Inferior parietal cortex (tissue), 1 donor: ENCODE measurements at regions not wholly inside any gene's neighbourhood (a gene's known extent, or its start where the extent isn't known, plus 50 kb on each side); places are given as distances from the start of the nearest gene placed in this dataset.

Experiments
- DNase-seq: peaks from one replicate; pipeline ENCODE4 v3.0.0-alpha.2; 2016; ENCODE audit errors: extremely low spot score

GRCh38 chr2:239690651-239691631 is 290.1 kb upstream of the HDAC4 start:
- DNase-seq = no peak

GRCh38 chr2:239689985-239690384 is 289.2 kb upstream of the HDAC4 start:
- DNase-seq = no peak

GRCh38 chr2:239689410-239689809 is 288.6 kb upstream of the HDAC4 start:
- DNase-seq = no peak

DNA sequence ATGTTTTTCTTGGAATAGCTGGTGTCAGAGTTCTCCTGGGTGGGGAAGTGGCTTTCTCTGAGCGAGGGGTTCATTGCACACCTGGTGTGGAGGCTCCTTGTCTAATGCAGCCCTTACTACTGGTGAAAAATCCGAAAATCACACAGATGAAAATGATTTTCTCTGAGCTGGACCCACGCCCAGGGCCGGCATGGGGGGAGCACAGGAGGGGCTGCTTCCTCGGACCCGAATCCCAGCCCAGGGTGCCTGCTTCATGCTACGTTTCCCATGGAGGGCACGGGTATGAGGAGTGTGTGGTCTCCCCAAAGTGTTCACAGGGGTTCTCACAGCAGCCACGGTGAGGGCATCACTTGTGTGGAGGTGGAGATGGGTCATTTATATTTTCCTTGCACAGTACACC is 288.0 kb upstream of the HDAC4 start:
- DNase-seq = no peak

DNA sequence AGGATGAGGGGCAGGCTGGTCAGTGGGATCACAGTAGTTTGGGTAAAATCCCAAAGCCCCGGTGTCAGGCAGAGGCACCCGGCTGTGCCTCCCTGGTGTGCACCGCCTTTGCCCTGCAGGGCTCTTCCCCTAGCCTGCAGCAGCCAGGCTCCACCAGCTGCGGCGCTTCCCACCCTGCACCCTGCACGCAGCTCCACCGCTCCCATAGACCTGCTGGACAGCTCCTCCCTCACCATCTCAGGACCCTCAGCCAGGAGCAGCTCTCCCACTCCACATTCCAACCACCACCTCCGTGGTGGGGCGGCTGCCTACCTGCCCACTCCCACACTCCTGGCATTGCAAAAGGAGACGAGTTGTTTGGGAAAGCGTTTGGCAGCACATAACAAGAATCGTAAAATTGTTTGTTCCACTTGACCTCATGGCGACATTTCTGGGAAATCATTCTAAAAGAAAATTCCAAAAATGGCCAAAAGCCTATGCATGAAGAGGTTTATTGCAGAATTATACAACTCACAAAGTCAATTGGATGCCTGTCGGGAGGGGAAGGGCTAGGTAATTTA is 287.4 kb upstream of the HDAC4 start:
- DNase-seq = no peak

GRCh38 chr2:239687441-239687840 is 286.6 kb upstream of the HDAC4 start:
- no peak for DNase-seq

DNA sequence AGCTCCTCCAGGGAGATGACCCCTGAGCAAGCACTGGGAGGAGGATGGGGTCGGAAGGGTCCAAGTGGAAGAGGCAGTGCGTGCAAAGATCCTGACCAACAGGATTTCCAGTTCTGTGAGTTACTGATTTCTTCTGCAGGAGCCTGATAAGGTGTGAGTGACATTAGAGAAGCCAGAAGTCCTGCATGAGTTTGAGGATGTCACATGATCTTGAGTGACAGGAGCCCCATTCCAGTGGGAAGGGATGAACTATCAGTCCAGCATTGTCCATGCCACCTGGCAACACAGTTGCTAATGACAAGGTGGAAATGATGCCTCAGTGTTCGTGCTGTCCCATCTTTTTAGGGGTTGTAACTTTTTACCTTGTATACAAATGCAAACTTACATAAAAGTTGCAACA is 285.1 kb upstream of the HDAC4 start:
- DNase-seq = no peak

DNA sequence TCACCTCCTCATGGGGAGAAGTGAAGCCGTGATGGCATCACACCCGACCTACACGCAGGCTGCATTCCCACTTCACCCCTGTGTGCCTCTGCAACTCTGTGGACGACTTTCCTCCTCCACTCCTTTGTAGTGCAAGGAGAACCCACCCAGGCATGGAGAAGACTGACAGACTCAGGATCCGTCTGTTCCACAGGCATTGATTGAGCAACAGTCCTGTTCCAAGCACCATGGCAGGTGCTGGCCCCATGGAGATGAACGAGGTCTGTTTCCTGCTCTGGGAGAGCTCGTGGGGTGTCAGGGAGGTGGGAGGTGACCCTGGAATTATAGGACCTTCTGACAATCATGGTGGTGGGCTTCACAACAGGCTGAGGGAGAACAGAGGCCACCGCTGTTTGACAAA is 284.7 kb upstream of the HDAC4 start:
- no peak for DNase-seq

DNA sequence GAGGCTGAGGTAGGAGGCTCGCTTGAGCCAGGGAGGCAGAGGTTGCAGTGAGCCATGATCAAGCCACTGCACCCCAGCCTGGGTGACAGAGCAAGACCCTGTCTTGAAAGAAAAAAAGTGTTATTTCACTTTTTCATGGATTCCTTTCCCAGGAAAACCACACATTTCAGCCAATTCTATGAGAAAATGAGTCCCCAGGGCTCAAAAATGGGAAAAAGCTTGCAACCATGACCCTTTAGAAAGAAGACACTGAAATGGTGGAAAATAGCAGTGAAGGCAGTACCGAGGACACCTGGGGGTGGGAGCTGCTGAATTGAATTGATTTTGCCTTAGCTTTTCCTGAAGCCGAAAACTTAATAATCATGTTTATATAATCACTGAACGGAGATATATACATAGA is 284.2 kb upstream of the HDAC4 start:
- no peak for DNase-seq

DNA sequence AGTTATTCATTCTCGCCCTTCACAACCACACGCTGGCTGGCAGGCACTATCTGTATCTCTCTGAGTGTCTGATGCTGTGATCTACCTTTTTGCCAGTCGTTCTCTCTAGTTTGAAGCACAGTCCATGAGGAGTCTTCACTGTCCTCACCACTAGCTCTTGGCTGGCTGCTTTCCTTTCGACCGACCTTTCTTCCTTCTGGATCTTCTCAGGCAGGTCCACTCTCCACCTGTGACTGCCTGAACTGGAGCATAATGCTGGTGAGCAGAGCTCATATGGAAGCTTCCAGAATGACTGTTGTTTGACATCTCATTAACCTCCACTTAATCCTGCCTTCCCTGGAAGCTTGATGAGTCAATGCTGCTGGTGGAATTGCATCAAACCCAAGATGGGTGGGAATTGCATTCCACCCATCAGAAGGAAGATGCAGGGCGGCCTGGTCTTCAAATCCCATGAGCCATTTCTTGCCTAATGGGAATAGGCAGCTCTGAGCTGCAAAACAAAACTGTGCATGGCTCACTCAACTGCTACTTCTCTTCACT is 283.5 kb upstream of the HDAC4 start:
- DNase-seq = no peak

DNA sequence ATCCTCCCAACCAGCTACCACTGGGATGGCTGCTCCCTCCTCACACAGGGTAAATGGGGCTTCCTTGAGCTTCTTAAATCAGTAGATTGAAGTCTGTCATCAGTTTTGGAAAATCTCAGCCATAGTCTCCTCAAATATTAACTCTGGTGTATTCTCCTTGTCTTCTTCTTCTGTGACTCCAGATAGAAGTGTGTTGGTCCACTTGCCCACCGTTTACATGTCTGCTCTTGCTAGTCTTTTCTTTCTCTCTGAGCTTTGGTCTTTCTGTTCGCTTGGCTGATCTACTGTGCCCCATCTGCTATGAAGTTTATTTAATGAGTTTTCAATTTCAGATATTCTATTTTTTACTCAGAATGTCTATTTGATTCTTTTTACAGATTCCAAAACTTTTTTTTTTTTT is 281.7 kb upstream of the HDAC4 start:
- no peak for DNase-seq

- no peak for DNase-seq
These were observed 278.9 kb upstream of the HDAC4 start for GRCh38 chr2:239679755-239680154.

GRCh38 chr2:239678666-239679296 is 278.0 kb upstream of the HDAC4 start:
- no peak for DNase-seq

DNA sequence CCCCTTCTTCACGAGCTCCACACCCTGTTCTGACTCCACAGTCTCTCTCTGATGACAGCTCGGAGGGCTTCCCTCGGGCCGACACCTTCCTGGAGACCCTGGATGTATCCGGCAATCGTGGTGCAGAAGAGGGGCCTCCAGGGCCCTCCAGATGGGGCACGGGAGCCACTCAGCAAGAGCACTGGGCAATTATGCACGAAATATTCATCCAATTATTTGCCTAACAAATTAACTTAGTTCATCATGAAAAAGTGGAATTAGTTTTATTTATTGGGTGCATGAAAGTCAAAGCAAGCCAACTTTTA is 277.3 kb upstream of the HDAC4 start:
- no peak for DNase-seq

- no peak for DNase-seq
These were observed 276.8 kb upstream of the HDAC4 start for GRCh38 chr2:239677453-239678185.

- DNase-seq = no peak
These were observed 276.1 kb upstream of the HDAC4 start for GRCh38 chr2:239676716-239677452.

DNA sequence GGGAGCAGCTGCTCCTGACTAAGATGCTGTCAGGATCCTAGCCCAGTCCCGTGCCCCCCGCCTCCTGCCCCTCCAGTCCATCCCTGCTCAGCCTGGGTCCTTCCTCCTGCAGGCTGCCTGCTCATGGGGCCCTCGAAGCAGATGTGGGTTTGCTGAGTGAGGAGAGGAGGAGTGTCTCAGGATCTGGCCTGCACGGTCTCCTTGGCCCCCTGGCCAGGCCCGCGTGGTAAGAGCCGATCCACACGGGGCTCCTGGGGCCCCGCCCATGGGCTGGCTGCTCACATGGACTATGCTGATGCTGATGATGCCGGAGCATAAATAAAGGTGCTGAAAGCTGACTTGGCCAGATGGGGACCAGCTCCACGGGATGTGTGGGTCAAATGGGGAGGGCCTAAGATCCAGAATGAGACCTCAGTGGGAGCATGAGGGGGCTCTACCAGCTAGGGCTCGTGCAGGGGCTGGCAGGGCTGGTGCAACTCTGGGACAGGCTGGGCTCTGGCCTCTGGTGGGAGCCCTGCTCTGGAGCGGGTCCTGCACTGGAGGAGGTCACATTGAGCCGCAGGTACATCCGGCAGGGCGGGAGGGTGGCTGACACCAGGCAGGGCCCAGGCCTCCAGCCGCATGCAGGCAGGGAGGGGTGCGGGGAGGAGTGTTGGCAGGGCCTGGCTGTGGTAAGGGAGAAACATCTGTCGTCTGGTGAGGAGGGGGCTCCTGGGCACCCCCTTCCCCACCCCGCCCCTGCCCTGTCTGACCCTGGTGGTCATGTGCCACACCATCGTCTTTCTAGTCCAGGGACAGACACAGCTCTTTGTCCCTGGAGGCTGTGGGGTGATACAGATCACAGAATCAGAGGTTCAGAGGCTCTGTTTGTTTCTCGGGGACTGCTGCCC is 275.3 kb upstream of the HDAC4 start:
- no peak for DNase-seq

GRCh38 chr2:239674981-239675825 is 274.4 kb upstream of the HDAC4 start:
- no peak for DNase-seq
